CD4-positive, alpha-beta T cell treated with Interleukin-12 subunit alpha and Interleukin-12 subunit beta, for 1 hour (primary cell): ENCODE measurements at regions not wholly inside any gene's neighbourhood (a gene's known extent, or its start where the extent isn't known, plus 50 kb on each side); places are given as distances from the start of the nearest gene placed in this dataset.
A peak's percentile ranks its signal among the peaks of the same experiment; 100 is the strongest.

ENCODE experiments used
- DNase-seq: peaks from one replicate; pipeline ENCODE4 v3.0.0-alpha.2; 2020

DNA sequence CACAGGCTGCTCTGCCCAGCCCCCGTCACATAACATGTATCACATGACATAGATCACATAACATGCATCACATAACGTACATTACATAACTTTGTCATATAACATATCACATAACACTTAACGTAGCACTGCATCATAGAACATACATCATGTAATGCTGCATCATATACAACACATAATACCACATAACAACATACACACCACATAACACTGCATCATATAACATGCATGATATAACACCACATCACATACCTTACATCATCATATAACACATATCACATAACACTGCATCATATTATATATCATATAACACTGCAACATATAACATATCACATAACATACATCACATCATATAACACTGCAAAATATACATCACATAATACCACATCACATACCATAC, 83.8 kb downstream of the AXIN2 start:
- DNase-seq = no peak

GRCh38 chr17:65474660-65475059, 86.8 kb downstream of the AXIN2 start:
- no peak for DNase-seq

- no peak for DNase-seq
Measured at GRCh38 chr17:65473985-65474384, 87.5 kb downstream of the AXIN2 start.

- DNase-seq = no peak
Measured at GRCh38 chr17:65473363-65473762, 88.1 kb downstream of the AXIN2 start.

GRCh38 chr17:65472666-65473309, 88.7 kb downstream of the AXIN2 start:
- DNase-seq = no peak

DNA sequence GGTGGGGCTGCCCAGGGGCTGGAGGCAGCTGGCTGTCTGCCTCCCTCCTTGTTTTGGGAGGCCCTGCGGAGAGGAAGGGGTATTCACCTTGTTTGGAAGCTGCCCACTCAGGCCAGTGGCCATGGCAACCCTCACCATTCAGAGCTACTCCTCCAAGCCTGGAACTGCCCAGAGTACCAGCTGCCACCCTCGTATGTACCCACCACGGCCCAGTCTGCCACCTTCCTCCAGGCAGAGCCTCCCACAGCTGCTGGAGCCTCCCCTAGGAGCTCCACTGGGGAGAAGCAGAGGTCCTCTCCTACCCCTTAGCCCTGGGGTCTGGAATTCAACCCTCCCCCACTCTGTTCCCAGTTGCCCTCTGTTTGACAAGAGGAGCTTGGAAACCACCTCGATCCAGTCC, 90.7 kb downstream of the AXIN2 start:
- DNase-seq = no peak

- no peak for DNase-seq
Measured at GRCh38 chr17:65468321-65468720, 93.1 kb downstream of the AXIN2 start.

DNA sequence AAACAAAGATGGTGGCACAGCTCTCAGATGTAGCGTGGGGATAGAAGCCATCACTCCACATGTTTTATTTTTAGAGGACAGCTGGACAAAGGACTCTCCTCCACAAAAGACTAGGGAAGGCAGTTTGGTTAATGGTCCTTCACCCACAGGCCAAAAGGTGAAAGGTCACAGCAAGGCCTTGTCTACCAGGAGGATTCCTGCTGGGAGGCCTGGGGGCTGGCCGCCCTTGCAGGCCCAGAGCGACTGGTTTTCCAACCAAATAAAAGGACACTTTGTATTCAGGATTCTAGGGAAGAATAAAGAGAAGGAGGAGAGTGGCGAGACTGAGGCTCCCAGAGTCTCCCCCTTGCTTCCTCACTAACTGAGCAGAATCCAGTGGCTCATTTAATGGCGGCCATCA, 94.3 kb downstream of the AXIN2 start:
- no peak for DNase-seq

GRCh38 chr17:65466547-65466946, 94.9 kb downstream of the AXIN2 start:
- DNase-seq = no peak

DNA sequence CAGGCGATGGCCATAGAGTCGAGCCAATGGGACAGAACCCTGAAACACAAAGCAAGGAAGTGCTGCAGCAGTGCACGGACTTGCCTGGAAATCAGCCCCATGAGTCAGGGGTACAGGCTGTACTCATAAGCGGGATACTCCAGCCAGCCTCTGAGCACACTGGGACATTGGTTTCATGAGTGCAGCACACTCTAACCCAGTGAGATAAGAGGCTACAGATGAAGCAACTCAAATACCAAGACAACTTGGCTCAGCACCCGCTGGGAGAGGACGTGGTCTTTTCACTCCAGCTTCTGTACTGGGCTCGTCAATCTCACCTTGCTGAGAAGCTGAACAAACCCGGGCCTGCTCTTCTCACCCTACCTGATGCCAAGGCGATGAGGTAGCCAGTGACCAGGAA, 98.2 kb downstream of the AXIN2 start:
- no peak for DNase-seq

- no peak for DNase-seq
Measured at GRCh38 chr17:65459677-65460347, 101.6 kb downstream of the AXIN2 start.

DNA sequence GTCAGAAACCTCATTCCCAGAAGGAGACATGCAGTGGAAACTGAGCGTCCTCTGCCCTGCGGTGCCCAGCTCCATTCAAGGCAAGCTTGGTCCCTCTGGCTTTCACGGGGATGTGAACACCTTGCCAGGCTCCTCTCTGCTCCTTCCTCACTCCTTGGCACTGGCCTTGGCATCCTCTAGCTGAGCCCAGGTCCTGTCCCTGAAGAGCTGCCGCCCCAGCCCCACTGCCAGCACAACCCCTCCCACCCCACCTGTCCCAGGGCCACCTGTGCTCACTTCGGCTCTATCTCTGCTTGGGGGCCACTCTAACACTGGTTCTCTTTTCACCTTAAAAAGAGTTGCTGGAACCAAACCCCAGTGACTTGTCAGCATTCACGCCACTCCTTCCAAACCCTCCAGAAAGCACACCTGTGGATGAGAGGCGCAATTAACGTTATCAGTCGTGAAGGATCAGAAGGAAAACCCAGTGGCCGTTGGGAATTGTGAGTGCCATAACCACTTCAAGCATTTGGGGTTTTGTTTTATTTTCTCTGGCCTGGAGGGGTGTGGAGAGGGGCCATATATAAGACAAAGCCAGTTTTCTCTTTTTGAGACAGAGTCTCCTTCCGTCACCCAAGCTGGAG, 103.7 kb downstream of the AXIN2 start:
- no peak for DNase-seq

DNA sequence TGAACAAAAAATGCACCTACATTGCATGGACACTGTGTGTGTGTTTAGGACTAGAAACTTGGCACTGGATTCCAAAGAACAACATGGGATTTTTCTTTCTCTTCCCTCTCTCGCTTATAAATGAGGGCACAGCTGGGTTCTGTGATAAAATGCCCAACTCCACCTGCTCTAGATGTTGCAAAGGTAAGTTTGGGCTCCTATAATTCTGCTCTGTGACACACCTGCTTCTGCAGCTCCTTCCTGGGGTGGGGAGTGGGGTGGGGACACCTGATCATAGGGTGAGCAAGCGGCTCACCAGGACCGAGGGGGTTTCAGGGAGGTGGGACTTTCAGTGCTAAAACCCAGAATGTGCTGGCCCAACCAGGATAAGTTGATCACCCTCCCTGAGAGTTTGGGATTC, 104.3 kb downstream of the AXIN2 start:
- no peak for DNase-seq

- DNase-seq = no peak
Measured at GRCh38 chr17:65456368-65457151, 104.9 kb downstream of the AXIN2 start.

- DNase-seq = peak; percentile 34
Measured at GRCh38 chr17:65455972-65456343, 105.5 kb downstream of the AXIN2 start.

- DNase-seq = no peak
Measured at GRCh38 chr17:65455154-65455971, 106.1 kb downstream of the AXIN2 start.

- no peak for DNase-seq
Measured at GRCh38 chr17:65453204-65453931, 108.1 kb downstream of the AXIN2 start.

- DNase-seq = no peak
Measured at GRCh38 chr17:65449495-65449894, 112.0 kb downstream of the AXIN2 start.

GRCh38 chr17:65447823-65448222, 113.6 kb downstream of the AXIN2 start:
- no peak for DNase-seq

DNA sequence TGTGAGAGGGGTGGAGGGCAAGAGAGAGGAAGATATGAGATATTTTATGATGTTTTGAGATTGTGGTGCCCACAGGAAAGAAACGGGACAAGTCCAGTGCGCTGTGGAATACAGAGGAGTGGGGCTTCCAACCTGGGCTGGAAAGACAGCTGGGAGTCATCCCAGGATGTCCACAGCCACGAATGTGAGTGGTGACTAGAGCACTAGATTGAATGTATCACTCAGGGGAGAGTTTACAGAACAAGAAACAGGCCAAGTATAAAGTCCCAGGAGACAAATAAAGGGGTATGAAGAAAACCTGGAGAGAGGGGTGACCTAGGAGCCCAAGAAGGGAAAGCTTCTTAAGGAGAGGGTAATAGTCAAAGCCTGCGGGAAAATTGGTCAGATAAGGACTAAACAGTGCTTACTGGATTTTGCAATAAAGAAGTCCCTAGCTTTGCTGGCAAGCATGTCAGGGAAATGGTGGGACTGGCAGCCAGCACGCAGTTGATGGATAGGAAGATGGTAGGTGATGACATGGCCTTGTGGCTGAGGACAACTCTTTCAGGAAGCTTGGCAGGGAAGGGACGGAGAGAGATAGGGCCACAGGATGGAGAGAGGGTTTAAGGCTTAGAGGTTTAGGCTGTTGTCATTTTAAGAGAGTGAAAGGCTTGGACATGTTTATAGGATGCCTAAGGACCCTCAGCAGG, 114.5 kb downstream of the AXIN2 start:
- DNase-seq = no peak

GRCh38 chr17:65446043-65446442, 115.4 kb downstream of the AXIN2 start:
- no peak for DNase-seq
